ENCODE measurements at regions not wholly inside any gene's neighbourhood (a gene's known extent, or its start where the extent isn't known, plus 50 kb on each side); places are given as distances from the start of the nearest gene placed in this dataset.
"Not testable (repeated sequence)": the region's sequence is repeated elsewhere in the genome, so short reads cannot be mapped to it uniquely, and the experiment has no call there.

- Histone ChIP-seq H4K20me1 (ENCODE audit: insufficient read depth, low read length) (no peaks in the 10 kb centered on the region), H3K9me3 (replicated peaks in 1 of 2; ENCODE audit: control insufficient read depth in 1 of 2, insufficient read depth in 1 of 2, low read length in 2 of 2) (peaks cover 0 to 2% of the 10 kb centered on the region in 2 donors), H2AFZ (ENCODE audit: insufficient read depth, low read depth, low read length, poor library complexity, severe bottlenecking) (no peak overlapping the region), H3K9ac (ENCODE audit: insufficient read depth, low read length, poor library complexity, severe bottlenecking) (no peak overlapping the region), H3K79me2 (ENCODE audit: insufficient read depth, low read length) (no peaks in the 10 kb centered on the region), H3K36me3 (replicated peaks in 1 of 2; ENCODE audit: control insufficient read depth in 1 of 2, insufficient read depth in 2 of 2, low read length in 2 of 2) (no peaks in the 10 kb centered on the region), H3K4me1 (ENCODE audit: control insufficient read depth in 1 of 2, insufficient read depth in 2 of 2, low read length in 2 of 2) (no peaks in the 10 kb centered on the region), H3K4me3 (replicated peaks in 1 of 3; ENCODE audit: low read depth in 2 of 3, low read length in 3 of 3) (no peak overlapping the region), H3K4me2 (replicated peaks; ENCODE audit: extremely low read depth, low read length, poor library complexity, severe bottlenecking) (no peak overlapping the region), H3K27ac (ENCODE audit: low read depth in 1 of 2, low read length in 2 of 2) (no peak overlapping the region), H3K27me3 (ENCODE audit: control insufficient read depth in 2 of 2, insufficient read depth in 2 of 2, low read length in 2 of 2) (no peaks in the 10 kb centered on the region)
- intact Hi-C loops (cut with micrococcal nuclease) = no loop called here
- Mint-ChIP-seq H3K27ac (no peak overlapping the region), H3K27me3 (ENCODE audit: low read depth in 3 of 3) (no peaks in the 10 kb centered on the region), H3K36me3 (no peaks in the 10 kb centered on the region), H3K4me3 (no peak overlapping the region), H3K9me3 (peaks cover 0 to 8% (median 4%) of the 10 kb centered on the region in 7 donors), H3K4me1 (no peaks in the 10 kb centered on the region)
- TF ChIP-seq CTCF (IDR thresholded peaks at IDR 0.05) = no peak
- DNase-seq = no peak
Measured at GRCh38 chr4:97081951-97082350, 1061.3 kb downstream of the STPG2 start.

GRCh38 chr4:97097036-97097435 is 1046.2 kb downstream of the STPG2 start:
- H3K4me3 ChIP-seq (replicated peaks in 1 of 3; ENCODE audit: low read depth in 2 of 3, low read length in 3 of 3); intact Hi-C loops (cut with micrococcal nuclease); H3K4me2 ChIP-seq (replicated peaks; ENCODE audit: extremely low read depth, low read length, poor library complexity, severe bottlenecking); H3K36me3 ChIP-seq (replicated peaks in 1 of 2; ENCODE audit: control insufficient read depth in 1 of 2, insufficient read depth in 2 of 2, low read length in 2 of 2); H3K27ac Mint-ChIP-seq; H2AFZ ChIP-seq (ENCODE audit: insufficient read depth, low read depth, low read length, poor library complexity, severe bottlenecking); H3K27me3 ChIP-seq (ENCODE audit: control insufficient read depth in 2 of 2, insufficient read depth in 2 of 2, low read length in 2 of 2); H4K20me1 ChIP-seq (ENCODE audit: insufficient read depth, low read length); H3K9ac ChIP-seq (ENCODE audit: insufficient read depth, low read length, poor library complexity, severe bottlenecking); H3K27ac ChIP-seq (ENCODE audit: low read depth in 1 of 2, low read length in 2 of 2); H3K4me3 Mint-ChIP-seq; H3K4me1 Mint-ChIP-seq; DNase-seq; H3K9me3 ChIP-seq (replicated peaks in 1 of 2; ENCODE audit: control insufficient read depth in 1 of 2, insufficient read depth in 1 of 2, low read length in 2 of 2); H3K27me3 Mint-ChIP-seq (ENCODE audit: low read depth in 3 of 3); H3K4me1 ChIP-seq (ENCODE audit: control insufficient read depth in 1 of 2, insufficient read depth in 2 of 2, low read length in 2 of 2); H3K79me2 ChIP-seq (ENCODE audit: insufficient read depth, low read length); H3K36me3 Mint-ChIP-seq: not testable (repeated sequence)
- peaks cover 2 to 15% (median 6%) of the 10 kb centered on the region in 7 donors for H3K9me3 Mint-ChIP-seq
- 86% methylated on average over 3 of the region's 6 CpGs for WGBS (ENCODE audit: insufficient coverage)

GRCh38 chr4:97101171-97101570 is 1042.1 kb downstream of the STPG2 start:
- H3K27ac Mint-ChIP-seq; H2AFZ ChIP-seq (ENCODE audit: insufficient read depth, low read depth, low read length, poor library complexity, severe bottlenecking); H3K27me3 ChIP-seq (ENCODE audit: control insufficient read depth in 2 of 2, insufficient read depth in 2 of 2, low read length in 2 of 2); H3K36me3 Mint-ChIP-seq; H3K27me3 Mint-ChIP-seq (ENCODE audit: low read depth in 3 of 3); intact Hi-C loops (cut with micrococcal nuclease); H3K4me3 ChIP-seq (replicated peaks in 1 of 3; ENCODE audit: low read depth in 2 of 3, low read length in 3 of 3); H3K79me2 ChIP-seq (ENCODE audit: insufficient read depth, low read length); H3K4me1 Mint-ChIP-seq; H3K9ac ChIP-seq (ENCODE audit: insufficient read depth, low read length, poor library complexity, severe bottlenecking); H3K4me3 Mint-ChIP-seq; H3K4me1 ChIP-seq (ENCODE audit: control insufficient read depth in 1 of 2, insufficient read depth in 2 of 2, low read length in 2 of 2); H3K36me3 ChIP-seq (replicated peaks in 1 of 2; ENCODE audit: control insufficient read depth in 1 of 2, insufficient read depth in 2 of 2, low read length in 2 of 2); DNase-seq; H4K20me1 ChIP-seq (ENCODE audit: insufficient read depth, low read length); H3K27ac ChIP-seq (ENCODE audit: low read depth in 1 of 2, low read length in 2 of 2); H3K9me3 ChIP-seq (replicated peaks in 1 of 2; ENCODE audit: control insufficient read depth in 1 of 2, insufficient read depth in 1 of 2, low read length in 2 of 2); H3K4me2 ChIP-seq (replicated peaks; ENCODE audit: extremely low read depth, low read length, poor library complexity, severe bottlenecking): not testable (repeated sequence)
- WGBS (ENCODE audit: insufficient coverage) = 83% methylated on average over 1 of the region's 7 CpGs
- H3K9me3 Mint-ChIP-seq = peaks cover 2 to 16% (median 9%) of the 10 kb centered on the region in 7 donors
